ENCODE measurements at regions not wholly inside any gene's neighbourhood (a gene's known extent, or its start where the extent isn't known, plus 50 kb on each side); places are given as distances from the start of the nearest gene placed in this dataset.

DNA sequence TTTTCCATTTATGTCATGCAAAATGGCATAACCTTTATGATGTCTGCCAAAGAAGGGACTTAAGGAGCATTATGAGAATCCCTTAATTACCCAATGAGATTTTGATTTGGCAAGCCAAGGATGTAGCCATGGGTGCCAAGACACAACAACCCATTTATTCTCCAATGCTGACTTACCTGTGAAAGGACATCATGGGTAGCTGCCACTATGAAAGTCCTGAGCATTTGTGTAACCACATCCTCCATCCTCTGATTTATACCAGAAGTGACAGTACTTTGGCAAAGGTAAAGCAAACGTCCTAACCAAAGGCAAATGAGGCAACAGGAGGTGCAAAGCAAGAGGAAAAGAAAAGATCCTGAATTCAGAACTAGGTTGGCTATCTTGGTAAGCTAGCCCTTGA, 87.3 kb upstream of the EMCN start:
- TF ChIP-seq, protein P1, sequence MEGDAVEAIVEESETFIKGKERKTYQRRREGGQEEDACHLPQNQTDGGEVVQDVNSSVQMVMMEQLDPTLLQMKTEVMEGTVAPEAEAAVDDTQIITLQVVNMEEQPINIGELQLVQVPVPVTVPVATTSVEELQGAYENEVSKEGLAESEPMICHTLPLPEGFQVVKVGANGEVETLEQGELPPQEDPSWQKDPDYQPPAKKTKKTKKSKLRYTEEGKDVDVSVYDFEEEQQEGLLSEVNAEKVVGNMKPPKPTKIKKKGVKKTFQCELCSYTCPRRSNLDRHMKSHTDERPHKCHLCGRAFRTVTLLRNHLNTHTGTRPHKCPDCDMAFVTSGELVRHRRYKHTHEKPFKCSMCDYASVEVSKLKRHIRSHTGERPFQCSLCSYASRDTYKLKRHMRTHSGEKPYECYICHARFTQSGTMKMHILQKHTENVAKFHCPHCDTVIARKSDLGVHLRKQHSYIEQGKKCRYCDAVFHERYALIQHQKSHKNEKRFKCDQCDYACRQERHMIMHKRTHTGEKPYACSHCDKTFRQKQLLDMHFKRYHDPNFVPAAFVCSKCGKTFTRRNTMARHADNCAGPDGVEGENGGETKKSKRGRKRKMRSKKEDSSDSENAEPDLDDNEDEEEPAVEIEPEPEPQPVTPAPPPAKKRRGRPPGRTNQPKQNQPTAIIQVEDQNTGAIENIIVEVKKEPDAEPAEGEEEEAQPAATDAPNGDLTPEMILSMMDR (IDR thresholded peaks at IDR 0.05): no peak
- no peak for TF ChIP-seq POLR2A (IDR thresholded peaks at IDR 0.05)
